HL-60/S4 treated with retinoic acid at 250 ng/mL for 4 days and 3 days (cell line): ENCODE measurements at regions not wholly inside any gene's neighbourhood (a gene's known extent, or its start where the extent isn't known, plus 50 kb on each side); places are given as distances from the start of the nearest gene placed in this dataset.

Experiments
- in situ Hi-C: fragments of 300-500 bp; cut with MboI; formaldehyde crosslinking; loops from 2 replicates; pipeline ENCODE4 v1.7.0; 2022; ENCODE audit warnings: low sequenced_read_pairs

- in situ Hi-C loops: no loop called here
Observed at GRCh38 chr7:118559207-118559606, 334.7 kb downstream of the ANKRD7 start.

- in situ Hi-C loops: no loop called here
Observed at GRCh38 chr7:118563311-118563710, 338.8 kb downstream of the ANKRD7 start.

GRCh38 chr7:118572604-118573003 lies 348.1 kb downstream of the ANKRD7 start:
- in situ Hi-C loops: no loop called here

- in situ Hi-C loops: no loop called here
Observed at GRCh38 chr7:118573085-118573484, 348.6 kb downstream of the ANKRD7 start.

- in situ Hi-C loops: no loop called here
Observed at GRCh38 chr7:118575393-118575948, 351.0 kb downstream of the ANKRD7 start.

- in situ Hi-C loops: no loop called here
Observed at GRCh38 chr7:118580743-118581382, 356.4 kb downstream of the ANKRD7 start.

GRCh38 chr7:118583641-118584040 lies 359.1 kb downstream of the ANKRD7 start:
- in situ Hi-C loops: no loop called here

GRCh38 chr7:118586248-118586647 lies 361.7 kb downstream of the ANKRD7 start:
- in situ Hi-C loops: no loop called here

- in situ Hi-C loops: no loop called here
Observed at GRCh38 chr7:118590107-118590506, 365.6 kb downstream of the ANKRD7 start.

GRCh38 chr7:118602090-118602489 lies 377.6 kb downstream of the ANKRD7 start:
- in situ Hi-C loops: no loop called here

GRCh38 chr7:118606602-118607001 lies 382.1 kb downstream of the ANKRD7 start:
- in situ Hi-C loops: no loop called here

- in situ Hi-C loops: no loop called here
Observed at GRCh38 chr7:118609207-118609606, 384.7 kb downstream of the ANKRD7 start.

GRCh38 chr7:118615681-118616080 lies 391.2 kb downstream of the ANKRD7 start:
- in situ Hi-C loops: no loop called here

- in situ Hi-C loops: no loop called here
Observed at GRCh38 chr7:118621810-118622360, 397.4 kb downstream of the ANKRD7 start.

GRCh38 chr7:118626739-118627138 lies 402.2 kb downstream of the ANKRD7 start:
- in situ Hi-C loops: no loop called here

- in situ Hi-C loops: no loop called here
Observed at GRCh38 chr7:118627467-118627866, 403.0 kb downstream of the ANKRD7 start.

GRCh38 chr7:118629898-118630438 lies 405.5 kb downstream of the ANKRD7 start:
- in situ Hi-C loops: no loop called here

- in situ Hi-C loops: no loop called here
Observed at GRCh38 chr7:118642396-118642795, 417.9 kb downstream of the ANKRD7 start.

GRCh38 chr7:118644346-118644745 lies 419.8 kb downstream of the ANKRD7 start:
- in situ Hi-C loops: no loop called here

- in situ Hi-C loops: no loop called here
Observed at GRCh38 chr7:118648002-118648401, 423.5 kb downstream of the ANKRD7 start.

GRCh38 chr7:118657391-118658005 lies 433.0 kb downstream of the ANKRD7 start:
- in situ Hi-C loops: no loop called here

GRCh38 chr7:118662266-118662665 lies 437.8 kb downstream of the ANKRD7 start:
- in situ Hi-C loops: no loop called here
